ENCODE measurements at regions not wholly inside any gene's neighbourhood (a gene's known extent, or its start where the extent isn't known, plus 50 kb on each side); places are given as distances from the start of the nearest gene placed in this dataset.
"Not testable (repeated sequence)": the region's sequence is repeated elsewhere in the genome, so short reads cannot be mapped to it uniquely, and the experiment has no call there.

DNA sequence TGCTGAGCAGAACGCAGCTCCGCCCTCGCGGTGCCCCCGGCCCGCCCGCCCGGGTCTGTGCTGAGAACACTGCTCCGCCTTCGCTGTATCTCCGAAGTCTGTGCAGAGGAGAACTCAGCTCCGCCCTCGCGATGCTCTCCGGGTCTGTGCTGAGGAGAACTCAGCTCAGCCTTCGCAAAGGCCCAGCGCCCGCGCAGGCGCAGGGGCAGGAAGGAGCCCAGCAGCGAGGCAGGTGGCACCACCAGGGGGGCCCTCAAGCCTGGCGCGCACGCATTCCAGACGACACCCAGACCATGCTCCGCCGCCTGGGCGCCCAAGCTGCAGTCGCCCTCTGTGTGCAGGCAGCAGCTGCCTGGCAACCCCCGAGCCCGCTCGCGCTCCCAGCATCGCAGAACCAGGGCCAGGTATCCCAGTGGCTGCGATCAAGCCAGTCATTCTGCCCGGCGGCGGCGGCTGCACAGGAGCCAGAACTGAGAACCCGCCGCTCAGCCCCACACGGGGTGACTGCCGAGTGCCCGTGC is 64.1 kb upstream of the GPR39 start:
- TF ChIP-seq, protein P1, sequence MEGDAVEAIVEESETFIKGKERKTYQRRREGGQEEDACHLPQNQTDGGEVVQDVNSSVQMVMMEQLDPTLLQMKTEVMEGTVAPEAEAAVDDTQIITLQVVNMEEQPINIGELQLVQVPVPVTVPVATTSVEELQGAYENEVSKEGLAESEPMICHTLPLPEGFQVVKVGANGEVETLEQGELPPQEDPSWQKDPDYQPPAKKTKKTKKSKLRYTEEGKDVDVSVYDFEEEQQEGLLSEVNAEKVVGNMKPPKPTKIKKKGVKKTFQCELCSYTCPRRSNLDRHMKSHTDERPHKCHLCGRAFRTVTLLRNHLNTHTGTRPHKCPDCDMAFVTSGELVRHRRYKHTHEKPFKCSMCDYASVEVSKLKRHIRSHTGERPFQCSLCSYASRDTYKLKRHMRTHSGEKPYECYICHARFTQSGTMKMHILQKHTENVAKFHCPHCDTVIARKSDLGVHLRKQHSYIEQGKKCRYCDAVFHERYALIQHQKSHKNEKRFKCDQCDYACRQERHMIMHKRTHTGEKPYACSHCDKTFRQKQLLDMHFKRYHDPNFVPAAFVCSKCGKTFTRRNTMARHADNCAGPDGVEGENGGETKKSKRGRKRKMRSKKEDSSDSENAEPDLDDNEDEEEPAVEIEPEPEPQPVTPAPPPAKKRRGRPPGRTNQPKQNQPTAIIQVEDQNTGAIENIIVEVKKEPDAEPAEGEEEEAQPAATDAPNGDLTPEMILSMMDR (optimal IDR thresholded peaks at IDR 0.05 in 1 of 3, IDR thresholded peaks at IDR 0.05 in 1 of 3, conservative IDR thresholded peaks at IDR 0.05 in 1 of 3; ENCODE audit: extremely low read depth in 1 of 3, insufficient read depth in 2 of 3, low read length in 3 of 3): not testable (repeated sequence)
- TF ChIP-seq EZH2 (IDR thresholded peaks at IDR 0.05; ENCODE audit: low read length): not testable (repeated sequence)

Data from keratinocyte (primary cell).